Upper lobe of left lung (tissue), 6 donors: ENCODE measurements at regions not wholly inside any gene's neighbourhood (a gene's known extent, or its start where the extent isn't known, plus 50 kb on each side); places are given as distances from the start of the nearest gene placed in this dataset.

Experiments
- ATAC-seq, 2 donors: fragments of 200-7000 bp; cut with Tn5 transposase; one replicate each; pipeline ENCODE4 v1.9.1; 2022; ENCODE audit warnings: mild to moderate bottlenecking in 2 of 2, moderate library complexity in 2 of 2; ENCODE audit not compliant: low FRiP score in 2 of 2
- DNase-seq, 2 donors: peaks; one replicate each; pipeline ENCODE4 v3.0.0-alpha.2; 2019 to 2020
- H3K27ac ChIP-seq, 4 donors: fragments of 200-600 bp; sonication (generic); one replicate each; pipeline ENCODE4 v1.5.1; 2016 to 2019
- H3K27me3 ChIP-seq, 4 donors: fragments of 200-600 bp; sonication (generic); one replicate each; pipeline ENCODE4 v1.5.1; 2017 to 2019
- H3K36me3 ChIP-seq, 4 donors: fragments of 200-600 bp; sonication (generic); one replicate each; pipeline ENCODE4 v1.5.1; 2016 to 2019
- H3K4me1 ChIP-seq, 4 donors: fragments of 200-600 bp; sonication (generic); one replicate each; pipeline ENCODE4 v1.5.1; 2018 to 2019
- H3K4me3 ChIP-seq, 4 donors: fragments of 200-600 bp; sonication (generic); one replicate each; pipeline ENCODE4 v1.5.1; 2017 to 2019; ENCODE audit warnings: mild to moderate bottlenecking in 2 of 4, moderate library complexity in 1 of 4
- H3K9me3 ChIP-seq, 4 donors: fragments of 200-600 bp; sonication (generic); one replicate each; pipeline ENCODE4 v1.5.1; 2018 to 2019
- EP300 ChIP-seq, 4 donors: sonication (generic); formaldehyde crosslinking; IDR thresholded peaks; one replicate each; pipeline ENCODE4 v1.5.1; 2017; ENCODE audit warnings: antibody characterized with exemption in 4 of 4, control low read depth in 2 of 4
- POLR2A ChIP-seq, 4 donors: fragments of 450-650 bp; IDR thresholded peaks; one replicate each; pipeline ENCODE4 v1.5.1; 2016 to 2017; ENCODE audit warnings: antibody characterized with exemption in 4 of 4, mild to moderate bottlenecking in 2 of 4
- POLR2AphosphoS5 ChIP-seq, 2 donors: sonication (generic); formaldehyde crosslinking; IDR thresholded peaks; one replicate each; pipeline ENCODE4 v1.5.1; 2017; ENCODE audit warnings: antibody characterized with exemption in 2 of 2
- WGBS, 2 donors: methylation state at CpG; one replicate each; pipeline ENCODE4 v1.1.5; 2017 to 2018; 5-methylcytosine and 5-hydroxymethylcytosine counted together
- TF ChIP-seq, protein P1 (sequence below), 6 experiments: fragments of 450-650 bp in 4 of 6; fragments of 200-600 bp in 2 of 6; sonication (generic) in 2 of 6; IDR thresholded peaks; one replicate each; pipeline ENCODE4 v1.5.1; 2016 to 2019; ENCODE audit warnings: antibody characterized with exemption in 6 of 6
- donor health status: DM: no; HTN: no; CAD: no; lungs with moderate emphysema.
- donor health status: DM: no; HTN: yes; CAD: no; lungs with severe emphysema.

DNA sequence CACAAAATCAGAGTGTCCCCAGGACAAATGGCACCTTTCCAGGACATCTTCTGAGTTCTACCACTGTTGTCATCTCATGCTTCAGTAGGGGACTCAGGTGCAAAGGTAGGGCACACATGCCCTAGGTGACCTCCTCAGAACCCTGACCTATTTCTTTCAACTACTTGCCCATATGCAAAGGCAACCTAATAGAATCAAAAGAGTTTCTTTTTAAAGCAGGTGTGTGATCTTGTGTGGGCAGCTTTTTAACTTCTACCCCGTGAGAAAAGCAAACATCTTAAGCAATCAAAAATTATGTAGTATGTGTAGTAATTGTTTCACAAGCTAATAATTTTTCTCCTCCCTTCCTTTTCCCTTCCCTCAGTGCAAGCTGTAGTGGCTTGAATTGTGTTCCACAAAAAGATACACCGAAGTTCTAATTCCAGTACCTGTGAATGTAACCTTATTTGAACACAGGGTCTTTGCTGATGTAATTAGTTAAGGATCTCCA lies 333.1 kb downstream of the RND3 start:
- no peak for DNase-seq
- Histone ChIP-seq H3K27me3 (no peaks in the 10 kb centered on the region), H3K4me3 (no peak overlapping the region), H3K9me3 (no peaks in the 10 kb centered on the region), H3K4me1 (no peaks in the 10 kb centered on the region), H3K27ac (no peak overlapping the region), H3K36me3 (no peaks in the 10 kb centered on the region)
- 53 to 65% methylated on average over 2 of the region's 2 CpGs for WGBS, 2 donors
- no peak for ATAC-seq
- TF ChIP-seq EP300 (IDR thresholded peaks at IDR 0.05) (no peak), POLR2A (IDR thresholded peaks at IDR 0.05) (no peak)
- TF ChIP-seq, protein P1, sequence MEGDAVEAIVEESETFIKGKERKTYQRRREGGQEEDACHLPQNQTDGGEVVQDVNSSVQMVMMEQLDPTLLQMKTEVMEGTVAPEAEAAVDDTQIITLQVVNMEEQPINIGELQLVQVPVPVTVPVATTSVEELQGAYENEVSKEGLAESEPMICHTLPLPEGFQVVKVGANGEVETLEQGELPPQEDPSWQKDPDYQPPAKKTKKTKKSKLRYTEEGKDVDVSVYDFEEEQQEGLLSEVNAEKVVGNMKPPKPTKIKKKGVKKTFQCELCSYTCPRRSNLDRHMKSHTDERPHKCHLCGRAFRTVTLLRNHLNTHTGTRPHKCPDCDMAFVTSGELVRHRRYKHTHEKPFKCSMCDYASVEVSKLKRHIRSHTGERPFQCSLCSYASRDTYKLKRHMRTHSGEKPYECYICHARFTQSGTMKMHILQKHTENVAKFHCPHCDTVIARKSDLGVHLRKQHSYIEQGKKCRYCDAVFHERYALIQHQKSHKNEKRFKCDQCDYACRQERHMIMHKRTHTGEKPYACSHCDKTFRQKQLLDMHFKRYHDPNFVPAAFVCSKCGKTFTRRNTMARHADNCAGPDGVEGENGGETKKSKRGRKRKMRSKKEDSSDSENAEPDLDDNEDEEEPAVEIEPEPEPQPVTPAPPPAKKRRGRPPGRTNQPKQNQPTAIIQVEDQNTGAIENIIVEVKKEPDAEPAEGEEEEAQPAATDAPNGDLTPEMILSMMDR (IDR thresholded peaks at IDR 0.05): no peak

DNA sequence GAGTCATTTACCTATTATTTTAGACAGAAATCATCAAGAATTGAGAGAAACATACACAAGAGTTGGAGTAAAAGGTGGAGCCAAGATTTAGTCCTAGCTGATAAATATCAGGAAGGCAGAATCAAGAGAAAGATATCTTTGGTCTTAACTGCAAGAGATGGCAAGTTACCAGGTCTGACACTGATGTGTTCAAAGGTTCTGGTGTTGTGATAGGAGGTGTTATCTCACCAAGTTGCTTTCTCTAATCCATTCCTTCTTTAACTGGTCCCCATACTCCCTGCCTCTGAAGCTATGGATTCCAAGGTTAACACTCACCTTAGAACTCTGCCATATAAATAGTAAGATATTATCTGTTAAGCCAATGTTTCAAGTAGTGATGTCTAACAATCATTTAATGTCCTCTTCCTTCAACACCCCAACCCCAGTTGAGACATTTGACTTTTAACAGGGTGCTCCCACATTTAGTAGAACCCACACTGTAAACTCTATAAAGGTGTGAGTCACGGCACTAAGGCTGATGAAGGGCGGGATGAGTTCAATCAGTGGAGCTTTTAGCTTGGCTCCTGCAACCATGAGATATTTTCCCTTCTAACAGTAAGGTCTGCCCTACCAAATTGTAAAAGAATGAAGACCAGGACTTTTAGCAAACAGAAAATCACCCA lies 333.7 kb downstream of the RND3 start:
- no peaks in the 10 kb centered on the region for H3K36me3 ChIP-seq
- TF ChIP-seq POLR2AphosphoS5 (IDR thresholded peaks at IDR 0.05): no peak
- no peak for TF ChIP-seq EP300 (IDR thresholded peaks at IDR 0.05)
- TF ChIP-seq, protein P1 (IDR thresholded peaks at IDR 0.05): no peak
- TF ChIP-seq POLR2A (IDR thresholded peaks at IDR 0.05): no peak
- H3K4me3 ChIP-seq: no peak overlapping the region
- H3K4me1 ChIP-seq: no peaks in the 10 kb centered on the region
- H3K27me3 ChIP-seq: no peaks in the 10 kb centered on the region
- DNase-seq: no peak
- H3K9me3 ChIP-seq: no peaks in the 10 kb centered on the region
- no peak for ATAC-seq
- 86 to 100% methylated on average over 2 of the region's 2 CpGs for WGBS, 2 donors
- no peak overlapping the region for H3K27ac ChIP-seq

DNA sequence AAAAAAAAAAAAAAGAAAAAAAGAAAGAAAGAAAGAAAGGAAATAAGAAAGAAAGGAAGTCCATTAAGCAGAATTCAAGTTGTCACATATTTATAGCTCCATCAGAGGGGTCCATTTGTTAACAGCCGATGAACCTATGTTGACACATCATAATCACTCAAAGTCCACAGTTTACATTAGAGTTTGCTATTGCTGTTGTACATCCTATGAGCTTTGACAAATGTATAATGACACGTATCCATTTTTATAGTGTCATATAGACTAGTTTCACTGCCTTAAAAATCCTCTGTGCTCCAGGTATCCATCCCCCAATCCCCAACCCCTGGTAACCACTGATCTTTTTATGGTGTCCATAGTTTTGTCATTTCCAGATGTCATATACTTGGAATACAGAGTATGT lies 335.2 kb downstream of the RND3 start:
- no peaks in the 10 kb centered on the region for H3K4me1 ChIP-seq
- H3K27me3 ChIP-seq: no peaks in the 10 kb centered on the region
- 64 to 70% methylated on average over 2 of the region's 2 CpGs for WGBS, 2 donors
- no peak overlapping the region for H3K4me3 ChIP-seq
- TF ChIP-seq POLR2AphosphoS5 (IDR thresholded peaks at IDR 0.05) (no peak), EP300 (IDR thresholded peaks at IDR 0.05) (no peak)
- TF ChIP-seq, protein P1 (IDR thresholded peaks at IDR 0.05): no peak
- no peaks in the 10 kb centered on the region for H3K36me3 ChIP-seq
- no peak for DNase-seq
- H3K9me3 ChIP-seq: peaks cover 0 to 7% (median 1%) of the 10 kb centered on the region in 4 donors
- no peak for ATAC-seq
- no peak overlapping the region for H3K27ac ChIP-seq

DNA sequence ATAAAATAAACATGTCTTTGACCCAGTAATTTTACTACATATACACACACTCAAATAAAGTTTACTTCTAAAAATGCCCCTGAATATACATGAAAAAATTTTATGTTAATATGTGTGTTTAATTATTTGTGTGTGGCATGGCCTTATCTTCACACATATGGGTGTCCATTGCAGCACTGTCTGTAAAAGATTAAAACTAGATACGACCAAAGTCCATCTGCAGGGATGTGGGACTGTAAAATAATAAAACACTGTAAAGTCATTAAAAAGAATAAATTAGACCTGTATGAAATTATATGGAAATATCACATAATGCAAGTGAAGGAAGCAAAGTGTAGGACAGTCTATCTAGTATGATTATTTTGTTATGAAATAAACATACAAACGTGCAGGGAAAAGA lies 337.3 kb downstream of the RND3 start:
- Histone ChIP-seq H3K4me3 (no peak overlapping the region), H3K27me3 (no peaks in the 10 kb centered on the region), H3K9me3 (peaks cover 3 to 23% (median 12%) of the 10 kb centered on the region in 4 donors), H3K27ac (no peak overlapping the region), H3K36me3 (no peaks in the 10 kb centered on the region), H3K4me1 (no peaks in the 10 kb centered on the region)
- ATAC-seq (no peak), DNase-seq (no peak)
- TF ChIP-seq POLR2AphosphoS5 (IDR thresholded peaks at IDR 0.05) (no peak), EP300 (IDR thresholded peaks at IDR 0.05) (no peak), POLR2A (IDR thresholded peaks at IDR 0.05) (no peak)
- TF ChIP-seq, protein P1 (IDR thresholded peaks at IDR 0.05): no peak
- WGBS, 2 donors: 39 to 47% methylated on average over 2 of the region's 2 CpGs
